Activated T-cell treated with anti-CD3 and anti-CD28 coated beads for 24 hours (primary cell): ENCODE measurements at regions not wholly inside any gene's neighbourhood (a gene's known extent, or its start where the extent isn't known, plus 50 kb on each side); places are given as distances from the start of the nearest gene placed in this dataset.
"Not testable (repeated sequence)": the region's sequence is repeated elsewhere in the genome, so short reads cannot be mapped to it uniquely, and the experiment has no call there.

ENCODE experiments used
- DNase-seq: peaks from one replicate; pipeline ENCODE4 v3.0.0-alpha.2; 2020; ENCODE audit warnings: low read depth

GRCh38 chr1:47522935-47523834 lies 85.3 kb downstream of the FOXD2 start:
- DNase-seq = no peak

DNA sequence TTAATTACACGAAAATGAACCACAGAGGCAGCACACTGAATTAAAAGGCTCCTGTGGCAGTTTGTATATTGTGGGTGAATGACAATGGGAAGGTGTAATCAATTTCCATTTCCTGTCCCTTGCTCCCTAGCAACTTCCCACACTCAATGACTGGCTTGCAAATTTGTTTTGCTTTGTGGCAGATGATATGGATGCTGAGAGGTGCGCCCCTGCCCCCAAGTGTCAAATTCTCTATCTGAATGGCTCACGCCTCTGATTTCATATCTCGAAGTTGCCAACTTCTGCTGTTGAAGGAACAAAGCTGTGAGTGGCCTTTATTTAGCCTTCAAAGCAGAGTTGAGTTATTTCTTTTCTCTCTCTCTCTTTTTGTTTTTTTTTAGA lies 86.0 kb downstream of the FOXD2 start:
- DNase-seq = no peak

GRCh38 chr1:47524272-47524671 lies 86.4 kb downstream of the FOXD2 start:
- DNase-seq = no peak

DNA sequence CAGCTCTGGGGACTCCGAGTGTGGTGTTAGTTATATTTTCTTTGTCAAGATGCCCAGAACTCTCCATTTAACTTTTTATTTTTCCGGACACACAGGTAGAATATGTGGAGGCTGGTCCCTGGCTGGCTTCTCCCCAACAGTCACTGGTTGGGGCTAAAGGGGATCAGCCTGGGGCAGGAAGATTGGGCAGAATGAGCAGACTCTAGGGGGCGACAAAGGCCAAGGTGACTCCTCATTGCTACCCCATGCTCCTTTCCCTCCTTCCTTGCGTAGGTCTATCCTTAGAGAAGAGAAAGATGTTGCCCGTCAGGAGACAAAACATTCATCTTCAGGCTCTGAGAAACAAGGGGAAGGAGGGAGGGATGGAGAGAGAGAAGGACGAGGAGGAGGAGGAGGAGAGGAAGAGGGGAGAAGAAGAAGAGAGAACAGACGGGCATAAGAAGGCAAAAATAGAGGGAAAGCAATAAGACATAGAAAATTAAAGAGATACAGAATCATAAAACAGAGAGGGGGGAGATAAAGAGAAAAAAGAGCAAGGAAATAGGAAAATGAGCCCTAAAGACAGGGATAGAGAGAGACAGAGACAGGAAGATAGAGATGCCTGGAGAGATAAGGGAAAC lies 89.9 kb downstream of the FOXD2 start:
- no peak for DNase-seq

DNA sequence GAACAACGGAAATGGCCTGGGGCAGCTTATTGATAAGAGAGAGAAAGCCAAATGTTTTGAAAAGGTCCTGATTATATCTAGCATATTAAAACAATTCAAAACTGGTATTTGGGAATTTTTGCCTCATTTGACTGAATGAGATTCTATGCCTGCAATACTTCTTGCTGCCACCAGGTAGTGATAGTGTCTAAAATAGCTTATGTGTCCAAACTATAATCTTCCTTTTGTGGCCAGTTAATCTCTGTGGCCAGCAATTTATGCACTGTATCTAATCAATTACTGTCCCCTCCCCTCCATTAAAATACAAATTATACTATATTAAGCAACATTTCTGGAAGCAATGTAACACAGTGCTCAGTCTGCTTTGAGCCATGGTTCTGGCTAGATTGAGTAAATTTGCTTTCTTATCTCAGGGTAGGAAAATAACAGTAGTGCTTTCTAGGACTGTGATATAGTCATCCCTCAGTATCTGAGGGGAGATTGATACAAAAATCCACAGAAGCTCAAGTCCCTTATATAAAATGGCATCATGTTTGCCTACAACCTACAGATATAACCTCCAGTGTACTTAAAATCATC lies 91.8 kb downstream of the FOXD2 start:
- no peak for DNase-seq

DNA sequence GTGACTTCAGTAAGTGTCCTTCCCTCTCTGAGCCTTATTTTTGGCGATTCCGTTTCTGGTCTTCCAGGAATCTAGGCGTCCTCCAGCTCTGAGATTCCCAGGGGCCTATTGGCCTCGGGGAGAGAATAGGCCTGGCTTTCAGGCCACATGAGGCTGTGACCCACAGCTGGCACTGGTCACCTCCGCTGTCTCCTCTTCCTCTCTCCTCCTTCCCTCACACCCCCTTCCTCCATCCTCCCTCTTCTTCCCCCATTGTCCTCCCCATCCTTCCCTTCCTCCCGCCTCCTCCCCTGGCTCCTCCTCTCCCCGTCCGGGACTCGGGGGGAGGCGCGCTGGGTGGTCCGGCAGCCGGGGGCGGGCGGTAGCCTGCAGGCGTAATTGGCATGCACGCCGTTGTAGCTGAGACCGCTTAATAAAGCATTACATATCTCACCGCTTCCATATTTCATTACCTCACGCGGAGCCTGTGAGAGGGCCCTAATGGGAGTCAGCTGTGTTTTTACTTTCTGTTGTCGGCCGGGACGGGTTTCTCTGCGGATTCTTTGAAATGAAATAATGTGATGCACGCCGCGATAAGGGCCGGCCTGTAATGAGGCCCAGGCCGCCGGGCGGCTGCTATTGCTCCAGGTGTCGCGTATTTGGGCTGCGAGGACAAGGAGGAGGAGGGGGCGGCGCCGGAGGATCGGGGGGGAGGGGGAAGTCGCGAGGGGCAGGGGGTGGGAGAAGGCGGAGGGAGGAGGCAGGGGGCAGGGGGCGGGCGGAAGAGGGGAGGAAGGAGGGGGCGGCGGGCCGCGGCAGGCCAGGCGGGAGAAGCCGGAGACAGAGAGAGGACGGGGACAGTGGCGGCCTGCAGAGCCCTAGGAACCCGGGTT lies 95.3 kb downstream of the FOXD2 start:
- no peak for DNase-seq

GRCh38 chr1:47533793-47534328 lies 96.0 kb downstream of the FOXD2 start:
- no peak for DNase-seq

DNA sequence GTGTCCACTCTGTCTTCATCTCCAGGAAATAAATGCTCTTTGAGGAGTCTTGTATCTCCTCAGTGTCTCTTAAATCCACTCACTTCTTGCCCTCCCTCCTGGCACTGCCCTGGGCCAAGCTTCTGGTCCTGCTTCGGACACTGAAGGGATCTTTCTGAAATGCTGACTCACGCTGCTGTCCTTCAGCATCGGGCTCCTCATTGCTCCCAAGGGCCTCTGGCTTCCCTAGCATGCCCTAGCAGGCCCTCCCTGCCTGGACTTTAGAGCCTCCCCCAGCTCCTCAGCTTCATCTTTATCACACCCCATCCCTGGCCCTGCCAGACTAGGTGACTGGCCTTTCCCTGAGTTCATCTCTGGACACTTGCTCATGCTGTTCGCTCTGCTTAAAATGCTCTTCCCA lies 96.6 kb downstream of the FOXD2 start:
- DNase-seq = no peak

GRCh38 chr1:47536646-47537118 lies 98.8 kb downstream of the FOXD2 start:
- DNase-seq = no peak

- no peak for DNase-seq
Measured at GRCh38 chr1:47537268-47537667, 99.4 kb downstream of the FOXD2 start.

DNA sequence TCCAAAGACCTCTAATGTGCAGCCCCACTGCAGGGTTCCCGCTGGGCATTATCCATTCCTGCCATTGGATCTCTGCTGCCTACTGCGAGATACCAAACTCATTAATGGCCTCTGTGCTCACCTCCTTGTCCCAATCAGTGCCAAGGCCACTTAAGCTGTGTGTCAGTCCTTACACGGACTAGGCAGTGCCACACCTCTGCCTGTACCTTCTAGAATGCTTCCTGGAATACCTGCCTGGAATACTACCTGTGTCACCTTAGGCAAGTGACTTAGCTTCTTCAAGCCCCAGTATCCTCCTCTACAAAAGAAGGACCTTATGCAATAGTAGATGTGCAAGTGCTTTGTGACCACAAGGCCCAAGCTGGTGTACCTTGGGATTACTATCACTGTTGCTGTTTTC lies 100.1 kb downstream of the FOXD2 start:
- no peak for DNase-seq

DNA sequence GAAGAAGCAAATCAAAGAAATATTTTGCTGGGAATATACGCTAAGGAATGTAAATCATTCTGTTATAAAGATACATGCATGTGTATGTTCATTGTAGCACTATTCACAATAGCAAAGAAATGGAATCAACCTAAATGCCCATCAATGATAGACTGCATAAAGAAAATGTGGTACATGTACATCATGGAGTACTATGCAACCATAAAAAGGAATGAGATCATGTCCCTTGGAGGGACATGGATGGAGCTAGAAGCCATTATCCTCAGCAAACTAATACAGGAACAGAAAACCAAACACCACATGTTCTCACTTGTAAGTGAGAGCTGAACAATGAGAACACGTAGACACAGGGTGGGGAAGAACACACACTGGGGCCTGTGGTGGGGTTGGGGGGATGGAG lies 100.7 kb downstream of the FOXD2 start:
- DNase-seq = not testable (repeated sequence)

GRCh38 chr1:47541705-47542104 lies 103.9 kb downstream of the FOXD2 start:
- not testable (repeated sequence) for DNase-seq

GRCh38 chr1:47543089-47543488 lies 105.2 kb downstream of the FOXD2 start:
- DNase-seq = not testable (repeated sequence)

- DNase-seq = no peak
Measured at GRCh38 chr1:47545912-47546483, 108.2 kb downstream of the FOXD2 start.

- no peak for DNase-seq
Measured at GRCh38 chr1:47547753-47548573, 110.1 kb downstream of the FOXD2 start.

DNA sequence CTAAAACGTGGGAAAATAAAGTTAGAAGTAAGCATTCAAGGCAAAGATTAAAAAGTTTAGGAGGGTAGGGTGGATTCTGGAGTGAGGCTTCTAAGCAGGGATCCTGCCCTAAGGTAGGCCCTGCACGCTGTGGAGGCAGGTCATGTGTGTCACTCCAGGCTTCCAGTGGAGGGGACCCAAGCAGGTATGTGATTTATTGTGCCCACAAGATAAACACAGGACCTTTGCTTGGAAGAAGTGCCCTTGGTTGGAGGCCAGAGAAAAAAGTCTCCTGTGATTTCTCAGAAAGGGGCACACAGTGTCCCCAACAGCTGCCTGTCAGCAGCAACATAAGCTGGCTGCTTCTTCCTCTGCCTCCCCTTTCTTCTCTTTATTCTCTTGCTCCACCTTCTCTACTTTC lies 110.8 kb downstream of the FOXD2 start:
- no peak for DNase-seq

- DNase-seq = no peak
Measured at GRCh38 chr1:47549532-47549931, 111.7 kb downstream of the FOXD2 start.

DNA sequence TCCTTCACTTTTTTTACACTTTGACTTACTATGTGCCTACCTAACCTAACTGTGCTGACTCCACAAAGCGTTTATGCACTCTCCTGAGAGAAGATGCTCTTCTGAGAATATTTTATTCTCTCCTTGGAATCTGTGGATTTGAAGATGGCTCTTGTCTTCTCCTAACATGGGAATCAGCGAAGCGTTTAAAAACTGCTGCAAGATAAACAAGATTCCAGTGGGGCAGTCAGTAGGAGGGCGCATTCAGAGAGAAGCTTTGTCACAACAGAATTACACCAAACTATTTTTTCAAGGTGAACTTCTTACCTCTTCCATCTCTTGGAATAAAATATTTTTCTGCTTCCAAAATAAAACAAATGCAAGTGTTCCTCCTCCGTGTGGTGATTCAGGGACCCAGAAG lies 113.1 kb downstream of the FOXD2 start:
- no peak for DNase-seq

- DNase-seq = no peak
Measured at GRCh38 chr1:47551971-47552528, 114.2 kb downstream of the FOXD2 start.
